Ishikawa (cell line): ENCODE measurements at regions not wholly inside any gene's neighbourhood (a gene's known extent, or its start where the extent isn't known, plus 50 kb on each side); places are given as distances from the start of the nearest gene placed in this dataset.

Experiments
- CEBPB ChIP-seq: IDR thresholded peaks from 2 replicates; pipeline ENCODE4 v1.6.1; 2012
- CREB1 ChIP-seq: IDR thresholded peaks from 2 replicates; pipeline ENCODE4 v1.6.1; 2012; ENCODE audit warnings: low read depth
- EGR1 ChIP-seq: IDR thresholded peaks from 2 replicates; pipeline ENCODE4 v1.6.1; 2012
- EP300 ChIP-seq: IDR thresholded peaks from 2 replicates; pipeline ENCODE4 v1.6.1; 2012; ENCODE audit warnings: borderline replicate concordance
- FOXM1 ChIP-seq: IDR thresholded peaks from 2 replicates; pipeline ENCODE4 v1.6.1; 2012; ENCODE audit warnings: low read depth, borderline replicate concordance
- NFIC ChIP-seq: IDR thresholded peaks from 2 replicates; pipeline ENCODE4 v1.6.1; 2012
- RAD21 ChIP-seq: IDR thresholded peaks from 2 replicates; pipeline ENCODE4 v1.6.1; 2012; ENCODE audit warnings: low read depth
- TAF1 ChIP-seq: IDR thresholded peaks from 2 replicates; pipeline ENCODE4 v1.6.1; 2012; ENCODE audit warnings: low read depth, mild to moderate bottlenecking
- YY1 ChIP-seq: IDR thresholded peaks from 2 replicates; pipeline ENCODE4 v1.6.1; 2012; ENCODE audit warnings: low read depth
- ZBTB7A ChIP-seq: IDR thresholded peaks from 2 replicates; pipeline ENCODE4 v1.6.1; 2012; ENCODE audit warnings: low read depth
- TF ChIP-seq, protein P1 (sequence below): IDR thresholded peaks from 2 replicates; pipeline ENCODE4 v1.6.1; 2012; ENCODE audit warnings: low read depth, mild to moderate bottlenecking
- TF ChIP-seq, protein P2 (sequence below): IDR thresholded peaks from 2 replicates; pipeline ENCODE4 v1.6.1; 2012

DNA sequence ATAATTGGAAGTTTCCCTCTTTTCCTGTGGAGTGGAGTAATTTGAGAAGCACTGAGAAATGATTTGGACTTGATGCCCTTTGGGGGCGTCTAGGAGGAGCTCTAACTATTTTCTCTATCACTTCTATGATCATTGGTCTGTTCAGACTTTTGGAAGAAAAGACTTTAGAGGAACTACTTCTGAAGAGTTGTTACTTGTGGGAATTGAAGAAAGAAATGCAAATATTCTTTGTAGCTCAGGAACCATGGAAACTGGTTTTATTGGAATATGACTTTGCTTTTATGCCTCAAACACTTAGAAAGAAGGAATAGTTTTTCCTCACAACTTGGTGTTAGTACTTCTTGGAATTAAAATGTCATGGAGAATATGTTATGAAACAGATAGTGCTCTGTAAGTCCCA, 122.0 kb upstream of the ALDH1A3 start:
- TF ChIP-seq EP300 (no peak), CEBPB (no peak), RAD21 (no peak), TAF1 (no peak), EGR1 (no peak), CREB1 (no peak), YY1 (no peak), ZBTB7A (no peak), NFIC (no peak), FOXM1 (no peak)
- TF ChIP-seq, protein P1, sequence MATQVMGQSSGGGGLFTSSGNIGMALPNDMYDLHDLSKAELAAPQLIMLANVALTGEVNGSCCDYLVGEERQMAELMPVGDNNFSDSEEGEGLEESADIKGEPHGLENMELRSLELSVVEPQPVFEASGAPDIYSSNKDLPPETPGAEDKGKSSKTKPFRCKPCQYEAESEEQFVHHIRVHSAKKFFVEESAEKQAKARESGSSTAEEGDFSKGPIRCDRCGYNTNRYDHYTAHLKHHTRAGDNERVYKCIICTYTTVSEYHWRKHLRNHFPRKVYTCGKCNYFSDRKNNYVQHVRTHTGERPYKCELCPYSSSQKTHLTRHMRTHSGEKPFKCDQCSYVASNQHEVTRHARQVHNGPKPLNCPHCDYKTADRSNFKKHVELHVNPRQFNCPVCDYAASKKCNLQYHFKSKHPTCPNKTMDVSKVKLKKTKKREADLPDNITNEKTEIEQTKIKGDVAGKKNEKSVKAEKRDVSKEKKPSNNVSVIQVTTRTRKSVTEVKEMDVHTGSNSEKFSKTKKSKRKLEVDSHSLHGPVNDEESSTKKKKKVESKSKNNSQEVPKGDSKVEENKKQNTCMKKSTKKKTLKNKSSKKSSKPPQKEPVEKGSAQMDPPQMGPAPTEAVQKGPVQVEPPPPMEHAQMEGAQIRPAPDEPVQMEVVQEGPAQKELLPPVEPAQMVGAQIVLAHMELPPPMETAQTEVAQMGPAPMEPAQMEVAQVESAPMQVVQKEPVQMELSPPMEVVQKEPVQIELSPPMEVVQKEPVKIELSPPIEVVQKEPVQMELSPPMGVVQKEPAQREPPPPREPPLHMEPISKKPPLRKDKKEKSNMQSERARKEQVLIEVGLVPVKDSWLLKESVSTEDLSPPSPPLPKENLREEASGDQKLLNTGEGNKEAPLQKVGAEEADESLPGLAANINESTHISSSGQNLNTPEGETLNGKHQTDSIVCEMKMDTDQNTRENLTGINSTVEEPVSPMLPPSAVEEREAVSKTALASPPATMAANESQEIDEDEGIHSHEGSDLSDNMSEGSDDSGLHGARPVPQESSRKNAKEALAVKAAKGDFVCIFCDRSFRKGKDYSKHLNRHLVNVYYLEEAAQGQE, result no peak
- TF ChIP-seq, protein P2, sequence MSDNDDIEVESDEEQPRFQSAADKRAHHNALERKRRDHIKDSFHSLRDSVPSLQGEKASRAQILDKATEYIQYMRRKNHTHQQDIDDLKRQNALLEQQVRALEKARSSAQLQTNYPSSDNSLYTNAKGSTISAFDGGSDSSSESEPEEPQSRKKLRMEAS, result no peak
